SK-N-SH (cell line): ENCODE measurements at regions not wholly inside any gene's neighbourhood (a gene's known extent, or its start where the extent isn't known, plus 50 kb on each side); places are given as distances from the start of the nearest gene placed in this dataset.
"Not testable (repeated sequence)": the region's sequence is repeated elsewhere in the genome, so short reads cannot be mapped to it uniquely, and the experiment has no call there.

Experiments
- CTCF ChIA-PET: fragments of 300-600, 350-600 bp; formaldehyde crosslinking; extraction: SDS; loops from one replicate; lab custom pipeline; 2021; lab: Yijun Ruan, JAX
- POLR2A ChIA-PET: fragments of 350-600 bp; sonication (Branson Sonifier 250); formaldehyde crosslinking; extraction: SDS; loops from one replicate; lab custom pipeline; 2020; ENCODE audit warnings: antibody characterized with exemption, inconsistent platforms; lab: Yijun Ruan, JAX
- DNase-seq: peaks from one replicate; pipeline ENCODE4 v3.0.0; 2012
- H2AFZ ChIP-seq: fragments of 200-600 bp; sonication (generic); 2 replicates; pipeline ENCODE4 v1.8.1; 2016; ENCODE audit warnings: antibody characterized with exemption, mild to moderate bottlenecking, low read depth
- H3F3A ChIP-seq: fragments of 200-600 bp; sonication (generic); replicated peaks from 2 replicates; pipeline ENCODE3; 2016; ENCODE audit warnings: antibody characterized with exemption, mild to moderate bottlenecking; ENCODE audit not compliant: insufficient read depth
- H3K27ac ChIP-seq, 2 experiments: fragments of 200-500 bp in 1 of 2; fragments of 200-600 bp in 1 of 2; sonication (Bioruptor generic) in 1 of 2; sonication (generic), shearing (Covaris generic) in 1 of 2; 2 replicates each; pipeline versions ENCODE4 v1.5.1 to v1.6.1; 2014 to 2016; ENCODE audit warnings: low read depth in 2 of 2, inconsistent platforms in 1 of 2, low read length in 1 of 2, mild to moderate bottlenecking in 1 of 2, mixed read lengths in 1 of 2
- H3K27me3 ChIP-seq: fragments of 200-600 bp; sonication (generic), shearing (Covaris generic); 2 replicates; pipeline ENCODE4 v1.6.1; 2016; ENCODE audit warnings: mixed run types; ENCODE audit not compliant: insufficient read depth
- H3K36me3 ChIP-seq, 2 experiments: fragments of 200-500 bp in 1 of 2; fragments of 200-600 bp in 1 of 2; sonication (Bioruptor generic) in 1 of 2; sonication (generic) in 1 of 2; replicated peaks in 1 of 2; 2 replicates each; pipeline versions ENCODE3 to v1.5.1; 2014 to 2016; ENCODE audit warnings: low read length in 1 of 2, mild to moderate bottlenecking in 1 of 2; ENCODE audit not compliant: insufficient read depth in 2 of 2, control insufficient read depth in 1 of 2
- H3K4me1 ChIP-seq, 2 experiments: fragments of 200-500 bp in 1 of 2; fragments of 200-600 bp in 1 of 2; sonication (Bioruptor generic) in 1 of 2; sonication (generic), shearing (Covaris generic) in 1 of 2; 2 replicates each; pipeline versions ENCODE4 v1.5.1 to v1.6.1; 2014 to 2016; ENCODE audit warnings: low read depth in 1 of 2, low read length in 1 of 2, mixed run types in 1 of 2; ENCODE audit not compliant: insufficient read depth in 2 of 2, control insufficient read depth in 1 of 2
- H3K4me2 ChIP-seq: fragments of 200-600 bp; sonication (generic), shearing (Covaris generic); 2 replicates; pipeline ENCODE4 v1.6.1; 2017; ENCODE audit warnings: mixed run types
- H3K4me3 ChIP-seq, 2 experiments: fragments of 200-500 bp in 1 of 2; fragments of 200-600 bp in 1 of 2; sonication (Bioruptor generic) in 1 of 2; sonication (generic), shearing (Covaris generic) in 1 of 2; 2 replicates each; pipeline versions ENCODE4 v1.5.1 to v1.8.1; 2014 to 2016; ENCODE audit warnings: low read depth in 2 of 2, inconsistent platforms in 1 of 2, low read length in 1 of 2, mild to moderate bottlenecking in 1 of 2, mixed read lengths in 1 of 2, moderate library complexity in 1 of 2
- H3K79me2 ChIP-seq: fragments of 200-600 bp; sonication (generic); 2 replicates; pipeline ENCODE4 v1.8.1; 2017; ENCODE audit warnings: mild to moderate bottlenecking; ENCODE audit not compliant: insufficient read depth
- H3K9ac ChIP-seq: fragments of 200-600 bp; sonication (generic); 2 replicates; pipeline ENCODE4 v1.6.1; 2017; ENCODE audit warnings: mixed run types
- H3K9me2 ChIP-seq: fragments of 200-600 bp; sonication (generic); 2 replicates; pipeline ENCODE4 v1.6.1; 2017; ENCODE audit warnings: mixed run types
- H3K9me3 ChIP-seq: fragments of 200-600 bp; sonication (generic); 2 replicates; pipeline ENCODE4 v1.6.1; 2017; ENCODE audit warnings: mixed run types, mild to moderate bottlenecking, moderate library complexity
- H4K20me1 ChIP-seq: fragments of 200-600 bp; sonication (generic); 2 replicates; pipeline ENCODE4 v1.6.1; 2017; ENCODE audit warnings: mild to moderate bottlenecking, mixed run types; ENCODE audit not compliant: insufficient read depth
- ELF1 ChIP-seq: IDR thresholded peaks from 2 replicates; pipeline ENCODE4 v1.4.0; 2012
- FOSL2 ChIP-seq: IDR thresholded peaks from 2 replicates; pipeline ENCODE4 v1.4.0; 2012; ENCODE audit warnings: low read depth, mild to moderate bottlenecking, moderate library complexity, borderline replicate concordance
- FOXM1 ChIP-seq: IDR thresholded peaks from 2 replicates; pipeline ENCODE4 v1.4.0; 2012; ENCODE audit warnings: low read depth, mild to moderate bottlenecking
- GABPA ChIP-seq: IDR thresholded peaks from 2 replicates; pipeline ENCODE4 v1.4.0; 2012; ENCODE audit warnings: low read depth, mild to moderate bottlenecking
- GATA2 ChIP-seq: sonication (generic); formaldehyde crosslinking; IDR thresholded peaks from 2 replicates; pipeline ENCODE4 v1.5.0; 2020; ENCODE audit warnings: mild to moderate bottlenecking, missing genetic modification reagents
- JUND ChIP-seq: IDR thresholded peaks from 2 replicates; pipeline ENCODE4 v1.4.0; 2012
- MEF2A ChIP-seq: IDR thresholded peaks from 2 replicates; pipeline ENCODE4 v1.4.0; 2012; ENCODE audit warnings: low read depth, borderline replicate concordance
- NFIC ChIP-seq: IDR thresholded peaks from 2 replicates; pipeline ENCODE4 v1.4.0; 2012; ENCODE audit warnings: borderline replicate concordance
- PBX3 ChIP-seq: IDR thresholded peaks from 2 replicates; pipeline ENCODE4; 2012
- POLR2AphosphoS5 ChIP-seq: IDR thresholded peaks from 2 replicates; pipeline ENCODE4 v1.6.1; 2012; ENCODE audit warnings: low read depth, low read length
- RCOR1 ChIP-seq: fragments of 150-350 bp; IDR thresholded peaks from 2 replicates; pipeline ENCODE4 v1.6.1; 2017; ENCODE audit warnings: antibody characterized with exemption, low read length
- RFX5 ChIP-seq: IDR thresholded peaks from 2 replicates; pipeline ENCODE4 v1.6.1; 2012; ENCODE audit warnings: mild to moderate bottlenecking, improper control_type of control experiment, low read length
- RXRA ChIP-seq: IDR thresholded peaks from 2 replicates; pipeline ENCODE4 v1.4.0; 2012; ENCODE audit warnings: low read depth, mild to moderate bottlenecking, borderline replicate concordance
- SMC3 ChIP-seq: IDR thresholded peaks from 2 replicates; pipeline ENCODE4 v1.6.1; 2012; ENCODE audit warnings: low read depth, low read length, improper control_type of control experiment
- TEAD4 ChIP-seq: IDR thresholded peaks from 2 replicates; pipeline ENCODE4 v1.4.0; 2012; ENCODE audit warnings: mild to moderate bottlenecking, borderline replicate concordance; ENCODE audit not compliant: insufficient read depth
- YY1 ChIP-seq: IDR thresholded peaks from 2 replicates; pipeline ENCODE4 v1.4.0; 2012; ENCODE audit warnings: low read depth, mild to moderate bottlenecking
- WGBS: methylation state at CpG from one replicate; pipeline ENCODE4 v1.1.6; 2017; ENCODE audit warnings: low lambda C conversion rate; 5-methylcytosine and 5-hydroxymethylcytosine counted together
- TF ChIP-seq, protein P1 (sequence below): IDR thresholded peaks from 2 replicates; pipeline ENCODE4 v1.4.0; 2012; ENCODE audit warnings: low read depth
- TF ChIP-seq, protein P2 (sequence below): IDR thresholded peaks from 2 replicates; pipeline ENCODE4 v1.4.0; 2012; ENCODE audit warnings: low read depth, borderline replicate concordance
- TF ChIP-seq, protein P3 (sequence below): fragments of 150-350 bp; IDR thresholded peaks from 2 replicates; pipeline ENCODE4 v1.6.1; 2016; ENCODE audit warnings: mild to moderate bottlenecking, low read depth, low read length
- TF ChIP-seq, protein P4 (sequence below): fragments of 200-600 bp; sonication (generic); IDR thresholded peaks from 2 replicates; pipeline ENCODE4 v1.6.1; 2017; ENCODE audit warnings: antibody characterized with exemption, mild to moderate bottlenecking, moderate library complexity

- CTCF ChIA-PET: no interaction called here
Observed at GRCh38 chr6:76752841-76753240, 680.4 kb upstream of the IMPG1 start.

DNA sequence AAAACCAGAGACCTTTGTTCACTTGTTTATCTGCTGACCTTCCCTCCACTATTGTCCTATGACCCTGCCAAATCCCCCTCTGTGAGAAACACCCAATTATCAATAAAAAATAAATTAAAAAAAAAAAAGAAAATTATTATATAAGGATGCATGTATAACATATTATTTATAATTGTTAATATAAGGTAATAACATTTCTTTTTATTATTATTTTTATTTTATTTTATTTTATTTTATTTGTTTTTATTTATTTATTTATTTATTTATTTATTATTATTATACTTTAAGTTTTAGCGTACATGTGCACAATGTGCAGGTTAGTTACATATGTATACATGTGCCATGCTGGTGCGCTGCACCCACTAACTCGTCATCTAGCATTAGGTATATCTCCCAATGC lies 672.9 kb upstream of the IMPG1 start:
- 69% methylated on average over 3 of the region's 3 CpGs for WGBS
- H3F3A ChIP-seq, CTCF ChIA-PET, H3K9me3 ChIP-seq, H3K27me3 ChIP-seq, H3K36me3 ChIP-seq, H3K79me2 ChIP-seq, H2AFZ ChIP-seq, H3K9ac ChIP-seq, DNase-seq, H3K9me2 ChIP-seq, H4K20me1 ChIP-seq, H3K4me1 ChIP-seq, POLR2A ChIA-PET, H3K4me2 ChIP-seq, H3K4me3 ChIP-seq, H3K27ac ChIP-seq: not testable (repeated sequence)

More at GRCh38 chr6:76752841-76753240, 680.4 kb upstream of the IMPG1 start:
- Histone ChIP-seq H4K20me1 (no peaks in the 10 kb centered on the region), H3F3A (no peaks in the 10 kb centered on the region), H3K4me3 (no peak overlapping the region), H3K27ac (no peak overlapping the region), H3K4me2 (no peak overlapping the region), H3K9me2 (no peaks in the 10 kb centered on the region), H3K9ac (no peak overlapping the region), H3K9me3 (no peaks in the 10 kb centered on the region), H3K4me1 (no peaks in the 10 kb centered on the region), H3K27me3 (no peaks in the 10 kb centered on the region), H3K79me2 (no peaks in the 10 kb centered on the region), H3K36me3 (no peaks in the 10 kb centered on the region), H2AFZ (no peak overlapping the region)
- POLR2A ChIA-PET: no interaction called here
- WGBS: 25% methylated on average over 2 of the region's 2 CpGs
- TF ChIP-seq NFIC (no peak), PBX3 (no peak), GABPA (no peak), JUND (no peak), YY1 (no peak), RXRA (no peak), RFX5 (no peak), FOXM1 (no peak), POLR2AphosphoS5 (no peak), RCOR1 (no peak), FOSL2 (no peak), ELF1 (no peak), SMC3 (no peak), MEF2A (no peak), GATA2 (CRISPR knock-in tag) (no peak), TEAD4 (no peak)
- TF ChIP-seq, protein P1, sequence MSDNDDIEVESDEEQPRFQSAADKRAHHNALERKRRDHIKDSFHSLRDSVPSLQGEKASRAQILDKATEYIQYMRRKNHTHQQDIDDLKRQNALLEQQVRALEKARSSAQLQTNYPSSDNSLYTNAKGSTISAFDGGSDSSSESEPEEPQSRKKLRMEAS: no peak
- TF ChIP-seq, protein P2, sequence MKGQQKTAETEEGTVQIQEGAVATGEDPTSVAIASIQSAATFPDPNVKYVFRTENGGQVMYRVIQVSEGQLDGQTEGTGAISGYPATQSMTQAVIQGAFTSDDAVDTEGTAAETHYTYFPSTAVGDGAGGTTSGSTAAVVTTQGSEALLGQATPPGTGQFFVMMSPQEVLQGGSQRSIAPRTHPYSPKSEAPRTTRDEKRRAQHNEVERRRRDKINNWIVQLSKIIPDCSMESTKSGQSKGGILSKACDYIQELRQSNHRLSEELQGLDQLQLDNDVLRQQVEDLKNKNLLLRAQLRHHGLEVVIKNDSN: no peak
- TF ChIP-seq, protein P3, sequence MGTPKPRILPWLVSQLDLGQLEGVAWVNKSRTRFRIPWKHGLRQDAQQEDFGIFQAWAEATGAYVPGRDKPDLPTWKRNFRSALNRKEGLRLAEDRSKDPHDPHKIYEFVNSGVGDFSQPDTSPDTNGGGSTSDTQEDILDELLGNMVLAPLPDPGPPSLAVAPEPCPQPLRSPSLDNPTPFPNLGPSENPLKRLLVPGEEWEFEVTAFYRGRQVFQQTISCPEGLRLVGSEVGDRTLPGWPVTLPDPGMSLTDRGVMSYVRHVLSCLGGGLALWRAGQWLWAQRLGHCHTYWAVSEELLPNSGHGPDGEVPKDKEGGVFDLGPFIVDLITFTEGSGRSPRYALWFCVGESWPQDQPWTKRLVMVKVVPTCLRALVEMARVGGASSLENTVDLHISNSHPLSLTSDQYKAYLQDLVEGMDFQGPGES: no peak
- TF ChIP-seq, protein P4, sequence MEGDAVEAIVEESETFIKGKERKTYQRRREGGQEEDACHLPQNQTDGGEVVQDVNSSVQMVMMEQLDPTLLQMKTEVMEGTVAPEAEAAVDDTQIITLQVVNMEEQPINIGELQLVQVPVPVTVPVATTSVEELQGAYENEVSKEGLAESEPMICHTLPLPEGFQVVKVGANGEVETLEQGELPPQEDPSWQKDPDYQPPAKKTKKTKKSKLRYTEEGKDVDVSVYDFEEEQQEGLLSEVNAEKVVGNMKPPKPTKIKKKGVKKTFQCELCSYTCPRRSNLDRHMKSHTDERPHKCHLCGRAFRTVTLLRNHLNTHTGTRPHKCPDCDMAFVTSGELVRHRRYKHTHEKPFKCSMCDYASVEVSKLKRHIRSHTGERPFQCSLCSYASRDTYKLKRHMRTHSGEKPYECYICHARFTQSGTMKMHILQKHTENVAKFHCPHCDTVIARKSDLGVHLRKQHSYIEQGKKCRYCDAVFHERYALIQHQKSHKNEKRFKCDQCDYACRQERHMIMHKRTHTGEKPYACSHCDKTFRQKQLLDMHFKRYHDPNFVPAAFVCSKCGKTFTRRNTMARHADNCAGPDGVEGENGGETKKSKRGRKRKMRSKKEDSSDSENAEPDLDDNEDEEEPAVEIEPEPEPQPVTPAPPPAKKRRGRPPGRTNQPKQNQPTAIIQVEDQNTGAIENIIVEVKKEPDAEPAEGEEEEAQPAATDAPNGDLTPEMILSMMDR: no peak
- DNase-seq: no peak

- H4K20me1 ChIP-seq, H3F3A ChIP-seq, H3K4me2 ChIP-seq, H3K4me1 ChIP-seq, DNase-seq, H3K27me3 ChIP-seq, H3K9ac ChIP-seq, H3K4me3 ChIP-seq, POLR2A ChIA-PET, H3K79me2 ChIP-seq, H3K27ac ChIP-seq, H3K9me2 ChIP-seq, CTCF ChIA-PET, H2AFZ ChIP-seq, H3K9me3 ChIP-seq, H3K36me3 ChIP-seq: not testable (repeated sequence)
- whole genome bisulfite sequencing: no CpG with 5 or more reads among the region's 38 CpGs
Observed at GRCh38 chr6:76744151-76744720, 671.8 kb upstream of the IMPG1 start.
